Stimulated activated naive CD4-positive, alpha-beta T cell (primary cell): ENCODE measurements at regions not wholly inside any gene's neighbourhood (a gene's known extent, or its start where the extent isn't known, plus 50 kb on each side); places are given as distances from the start of the nearest gene placed in this dataset.

ENCODE experiments used
- DNase-seq, 6 experiments: peaks; one replicate each; lab custom pipeline; 2025; lab: John Stamatoyannopoulos, UW

GRCh38 chr2:240209493-240209892 lies 69.0 kb upstream of the OTOS start:
- DNase-seq, result no peak

- no peak for DNase-seq
Observed at GRCh38 chr2:240210198-240210965, 69.9 kb upstream of the OTOS start.

GRCh38 chr2:240211096-240211495 lies 70.6 kb upstream of the OTOS start:
- DNase-seq, result no peak

GRCh38 chr2:240211598-240212424 lies 71.4 kb upstream of the OTOS start:
- DNase-seq, result no peak

GRCh38 chr2:240212425-240213225 lies 72.2 kb upstream of the OTOS start:
- DNase-seq, result no peak

- DNase-seq, result no peak
Observed at GRCh38 chr2:240213226-240213475, 72.7 kb upstream of the OTOS start.

GRCh38 chr2:240213476-240214421 lies 73.3 kb upstream of the OTOS start:
- no peak for DNase-seq

- DNase-seq, result no peak
Observed at GRCh38 chr2:240214790-240215675, 74.6 kb upstream of the OTOS start.

- DNase-seq, result no peak
Observed at GRCh38 chr2:240215676-240216051, 75.2 kb upstream of the OTOS start.

- DNase-seq, result no peak
Observed at GRCh38 chr2:240216167-240216566, 75.7 kb upstream of the OTOS start.

GRCh38 chr2:240217431-240218301 lies 77.2 kb upstream of the OTOS start:
- DNase-seq, result no peak

GRCh38 chr2:240219208-240219890 lies 78.9 kb upstream of the OTOS start:
- DNase-seq, result no peak

- DNase-seq, result no peak
Observed at GRCh38 chr2:240220371-240220770, 79.9 kb upstream of the OTOS start.

GRCh38 chr2:240223631-240224030 lies 83.2 kb upstream of the OTOS start:
- no peak for DNase-seq

GRCh38 chr2:240224676-240225075 lies 84.2 kb upstream of the OTOS start:
- no peak for DNase-seq

- DNase-seq, result no peak
Observed at GRCh38 chr2:240225131-240225530, 84.7 kb upstream of the OTOS start.

- DNase-seq, result no peak
Observed at GRCh38 chr2:240225660-240226475, 85.4 kb upstream of the OTOS start.
